ENCODE measurements at regions not wholly inside any gene's neighbourhood (a gene's known extent, or its start where the extent isn't known, plus 50 kb on each side); places are given as distances from the start of the nearest gene placed in this dataset.

GRCh38 chr9:82466616-82467260 lies 478.2 kb downstream of the SPATA31D1 start:
- H3K4me1 Mint-ChIP-seq: no peaks in the 10 kb centered on the region
- TF ChIP-seq CTCF (IDR thresholded peaks at IDR 0.05): no peak
- H3K27ac Mint-ChIP-seq: no peak overlapping the region
- Histone ChIP-seq H3K36me3 (replicated peaks in 1 of 2; ENCODE audit: control insufficient read depth in 1 of 2, insufficient read depth in 2 of 2, low read length in 2 of 2) (no peaks in the 10 kb centered on the region), H3K27ac (ENCODE audit: low read depth in 1 of 2, low read length in 2 of 2) (no peak overlapping the region), H3K9me3 (replicated peaks in 1 of 2; ENCODE audit: control insufficient read depth in 1 of 2, insufficient read depth in 1 of 2, low read length in 2 of 2) (no peaks in the 10 kb centered on the region), H3K79me2 (ENCODE audit: insufficient read depth, low read length) (no peaks in the 10 kb centered on the region), H3K4me3 (replicated peaks in 1 of 3; ENCODE audit: low read depth in 2 of 3, low read length in 3 of 3) (no peak overlapping the region), H3K9ac (ENCODE audit: insufficient read depth, low read length, poor library complexity, severe bottlenecking) (no peak overlapping the region), H4K20me1 (ENCODE audit: insufficient read depth, low read length) (no peaks in the 10 kb centered on the region), H3K4me1 (ENCODE audit: control insufficient read depth in 1 of 2, insufficient read depth in 2 of 2, low read length in 2 of 2) (no peaks in the 10 kb centered on the region), H3K4me2 (replicated peaks; ENCODE audit: extremely low read depth, low read length, poor library complexity, severe bottlenecking) (no peak overlapping the region), H3K27me3 (ENCODE audit: control insufficient read depth in 2 of 2, insufficient read depth in 2 of 2, low read length in 2 of 2) (no peaks in the 10 kb centered on the region), H2AFZ (ENCODE audit: insufficient read depth, low read depth, low read length, poor library complexity, severe bottlenecking) (no peak overlapping the region)
- H3K27me3 Mint-ChIP-seq (ENCODE audit: low read depth in 3 of 3): peaks cover 0 to 2% (median 0%) of the 10 kb centered on the region in 3 donors
- no peak overlapping the region for H3K4me3 Mint-ChIP-seq
- H3K9me3 Mint-ChIP-seq: peaks cover 0 to 4% (median 0%) of the 10 kb centered on the region in 7 donors
- intact Hi-C loops (cut with micrococcal nuclease): no loop called here
- 94% methylated on average over 6 of the region's 11 CpGs for WGBS (ENCODE audit: insufficient coverage)
- H3K36me3 Mint-ChIP-seq: no peaks in the 10 kb centered on the region
- DNase-seq: no peak

- no peak overlapping the region for H3K9ac ChIP-seq (ENCODE audit: insufficient read depth, low read length, poor library complexity, severe bottlenecking)
- no peaks in the 10 kb centered on the region for H3K36me3 Mint-ChIP-seq
- no peaks in the 10 kb centered on the region for H3K9me3 ChIP-seq (replicated peaks in 1 of 2; ENCODE audit: control insufficient read depth in 1 of 2, insufficient read depth in 1 of 2, low read length in 2 of 2)
- no peak overlapping the region for H3K4me3 Mint-ChIP-seq
- H3K27ac Mint-ChIP-seq: no peak overlapping the region
- no peak overlapping the region for H3K27ac ChIP-seq (ENCODE audit: low read depth in 1 of 2, low read length in 2 of 2)
- intact Hi-C loops (cut with micrococcal nuclease): no loop called here
- no peaks in the 10 kb centered on the region for H3K4me1 Mint-ChIP-seq
- H3K4me3 ChIP-seq (replicated peaks in 1 of 3; ENCODE audit: low read depth in 2 of 3, low read length in 3 of 3): no peak overlapping the region
- TF ChIP-seq CTCF (IDR thresholded peaks at IDR 0.05): no peak
- no peak overlapping the region for H3K4me2 ChIP-seq (replicated peaks; ENCODE audit: extremely low read depth, low read length, poor library complexity, severe bottlenecking)
- no peak overlapping the region for H2AFZ ChIP-seq (ENCODE audit: insufficient read depth, low read depth, low read length, poor library complexity, severe bottlenecking)
- H3K27me3 Mint-ChIP-seq (ENCODE audit: low read depth in 3 of 3): peaks cover 0 to 2% (median 0%) of the 10 kb centered on the region in 3 donors
- no peak for DNase-seq
- no peaks in the 10 kb centered on the region for H3K4me1 ChIP-seq (ENCODE audit: control insufficient read depth in 1 of 2, insufficient read depth in 2 of 2, low read length in 2 of 2)
- peaks cover 0 to 5% (median 0%) of the 10 kb centered on the region in 7 donors for H3K9me3 Mint-ChIP-seq
- no peaks in the 10 kb centered on the region for H3K36me3 ChIP-seq (replicated peaks in 1 of 2; ENCODE audit: control insufficient read depth in 1 of 2, insufficient read depth in 2 of 2, low read length in 2 of 2)
- H3K79me2 ChIP-seq (ENCODE audit: insufficient read depth, low read length): no peaks in the 10 kb centered on the region
- no CpG with 5 or more reads among the region's 2 CpGs for WGBS (ENCODE audit: insufficient coverage)
- H3K27me3 ChIP-seq (ENCODE audit: control insufficient read depth in 2 of 2, insufficient read depth in 2 of 2, low read length in 2 of 2): no peaks in the 10 kb centered on the region
- H4K20me1 ChIP-seq (ENCODE audit: insufficient read depth, low read length): no peaks in the 10 kb centered on the region
Observed at GRCh38 chr9:82467436-82467835, 478.9 kb downstream of the SPATA31D1 start.

All from CD14-positive monocyte (primary cell).